A549 (cell line): ENCODE measurements at regions not wholly inside any gene's neighbourhood (a gene's known extent, or its start where the extent isn't known, plus 50 kb on each side); places are given as distances from the start of the nearest gene placed in this dataset.

Source experiments
- ATAC-seq, 2 experiments: fragments of 200-7000 bp in 1 of 2; fragments of >200 bp in 1 of 2; cut with Nextera tagmentation in 1 of 2; cut with Tn5 transposase in 1 of 2; 3 replicates each; pipeline versions ENCODE4 v1.8.0 to v1.9.1; 2018 to 2020; ENCODE audit warnings: mild to moderate bottlenecking in 1 of 2, moderate library complexity in 1 of 2
- CTCF ChIA-PET: fragments of 300-600 bp; sonication (Branson Sonifier 250); formaldehyde crosslinking; extraction: SDS; loops from one replicate; lab custom pipeline; 2021; ENCODE audit warnings: antibody characterized with exemption, inconsistent platforms; lab: Yijun Ruan, JAX
- POLR2A ChIA-PET: fragments of 350-600 bp; formaldehyde crosslinking; extraction: SDS; loops from one replicate; lab custom pipeline; 2021; ENCODE audit warnings: antibody characterized with exemption, inconsistent platforms; lab: Yijun Ruan, JAX
- DNase-seq, 2 experiments: peaks; one replicate each; pipeline versions ENCODE4 v3.0.0 to v3.0.0-alpha.2; 2011 to 2016; ENCODE audit warnings: low read depth in 1 of 2, low spot score in 1 of 2
- FAIRE-seq: peaks from 2 replicates; lab custom pipeline; 2011; peaks lifted over from hg19 to GRCh38; lab: Jason Lieb, UNC
- H3K27ac ChIP-seq, 2 experiments: fragments of >200 bp; sonication (Bioruptor Twin); formaldehyde crosslinking; 3 replicates each; pipeline ENCODE4 v1.5.1; 2016 to 2017
- H3K4me1 ChIP-seq: fragments of >200 bp; sonication (Bioruptor Twin); formaldehyde crosslinking; 3 replicates; pipeline ENCODE4 v1.6.1; 2016
- H3K4me2 ChIP-seq: fragments of >200 bp; sonication (Bioruptor Twin); formaldehyde crosslinking; 3 replicates; pipeline ENCODE4 v1.6.1; 2016
- H3K4me3 ChIP-seq: fragments of >200 bp; sonication (Bioruptor Twin); formaldehyde crosslinking; 3 replicates; pipeline ENCODE4 v1.5.1; 2016
- H3K9me3 ChIP-seq: fragments of >200 bp; sonication (Bioruptor Twin); formaldehyde crosslinking; 3 replicates; pipeline ENCODE4 v1.6.1; 2016
- CBX8 ChIP-seq: fragments of 200-600 bp; sonication (generic); IDR thresholded peaks from 2 replicates; pipeline ENCODE4 v1.6.1; 2016
- CEBPB ChIP-seq, 2 experiments: fragments of >200 bp in 1 of 2; sonication (Bioruptor Twin) in 1 of 2; formaldehyde crosslinking in 1 of 2; IDR thresholded peaks; 2 replicates each; pipeline ENCODE4 v1.6.1; 2012 to 2016
- EP300 ChIP-seq, 2 experiments: fragments of >200 bp; sonication (Bioruptor Twin); formaldehyde crosslinking; IDR thresholded peaks; 2 replicates in 1 of 2; 3 replicates in 1 of 2; pipeline ENCODE4 v1.6.1; 2016 to 2017
- ESRRA ChIP-seq: fragments of 150-350 bp; IDR thresholded peaks from 2 replicates; pipeline ENCODE4 v1.6.1; 2014; ENCODE audit warnings: mild to moderate bottlenecking, low read length, borderline replicate concordance
- HEYL ChIP-seq: fragments of 250-450 bp; sonication (Bioruptor Pico); IDR thresholded peaks from 2 replicates; pipeline ENCODE4 v1.8.0; 2021; ENCODE audit warnings: mild to moderate bottlenecking, moderate library complexity
- KDM1A ChIP-seq: fragments of 200-600 bp; sonication (generic); IDR thresholded peaks from 2 replicates; pipeline ENCODE4 v1.6.1; 2016; ENCODE audit warnings: low read depth, mild to moderate bottlenecking
- MAFK ChIP-seq: fragments of 450-650 bp; IDR thresholded peaks from 2 replicates; pipeline ENCODE4 v1.6.1; 2014; ENCODE audit not compliant: partially characterized antibody
- MYC ChIP-seq: IDR thresholded peaks from 2 replicates; pipeline ENCODE4 v1.6.1; 2012; ENCODE audit warnings: mild to moderate bottlenecking, inconsistent platforms, low read length, improper control_type of control experiment, borderline replicate concordance
- NR3C1 ChIP-seq: fragments of >200 bp; sonication (Bioruptor Twin); formaldehyde crosslinking; IDR thresholded peaks from 3 replicates; pipeline ENCODE4 v1.6.1; 2017
- POLR2A ChIP-seq: IDR thresholded peaks from 2 replicates; pipeline ENCODE4 v1.6.1; 2012; ENCODE audit warnings: mild to moderate bottlenecking, low read length
- RAD21 ChIP-seq, 2 experiments: fragments of >200 bp in 1 of 2; sonication (Bioruptor Twin) in 1 of 2; formaldehyde crosslinking in 1 of 2; IDR thresholded peaks in 1 of 2; conservative IDR thresholded peaks in 1 of 2; 2 replicates in 1 of 2; 3 replicates in 1 of 2; pipeline ENCODE4 v1.6.1; 2012 to 2018; ENCODE audit warnings: inconsistent platforms in 1 of 2
- RARB ChIP-seq: fragments of 250-450 bp; sonication (Bioruptor Pico); IDR thresholded peaks from 2 replicates; pipeline ENCODE4 v1.8.0; 2021; ENCODE audit warnings: mild to moderate bottlenecking, moderate library complexity
- RCOR1 ChIP-seq: fragments of 150-350 bp; IDR thresholded peaks from 2 replicates; pipeline ENCODE4 v1.6.1; 2014; ENCODE audit warnings: antibody characterized with exemption, low read length, low read depth
- RNF2 ChIP-seq: fragments of 200-600 bp; sonication (generic); IDR thresholded peaks from 2 replicates; pipeline ENCODE4 v1.6.1; 2016; ENCODE audit warnings: low read depth, mild to moderate bottlenecking, antibody characterized with exemption, moderate library complexity, borderline replicate concordance
- SREBF2 ChIP-seq: fragments of 450-650 bp; IDR thresholded peaks from 2 replicates; pipeline ENCODE4 v1.6.1; 2014; ENCODE audit warnings: mild to moderate bottlenecking, moderate library complexity
- TFCP2L1 ChIP-seq: fragments of 250-450 bp; sonication (Bioruptor Pico); IDR thresholded peaks from 2 replicates; pipeline ENCODE4 v1.5.0; 2021; ENCODE audit warnings: mild to moderate bottlenecking
- ZFP36 ChIP-seq: fragments of 450-650 bp; IDR thresholded peaks from 2 replicates; pipeline ENCODE4 v1.6.1; 2014; ENCODE audit warnings: borderline replicate concordance; ENCODE audit not compliant: partially characterized antibody
- ZSCAN20 ChIP-seq: fragments of 250-450 bp; sonication (Bioruptor Pico); IDR thresholded peaks from 2 replicates; pipeline ENCODE4 v1.8.0; 2022; ENCODE audit warnings: mild to moderate bottlenecking, moderate library complexity
- WGBS: methylation state at CpG from one replicate; pipeline ENCODE4 v1.1.6; 2017; ENCODE audit errors: missing lambda C conversion rate; 5-methylcytosine and 5-hydroxymethylcytosine counted together
- TF ChIP-seq, protein P1 (sequence below): fragments of >200 bp; sonication (Bioruptor Twin); formaldehyde crosslinking; IDR thresholded peaks from 2 replicates; pipeline ENCODE4 v1.6.1; 2016
- TF ChIP-seq, protein P2 (sequence below): IDR thresholded peaks from 2 replicates; pipeline ENCODE4 v1.6.1; 2012
- TF ChIP-seq, protein P3 (sequence below): fragments of 250-450 bp; sonication (Bioruptor Pico); IDR thresholded peaks from 2 replicates; pipeline ENCODE4 v1.5.0; 2021; ENCODE audit warnings: mild to moderate bottlenecking, moderate library complexity, borderline replicate concordance
- TF ChIP-seq, protein P4 (sequence below): IDR thresholded peaks from 2 replicates; pipeline ENCODE4 v1.6.1; 2012
- TF ChIP-seq, protein P5 (sequence below): IDR thresholded peaks from 2 replicates; pipeline ENCODE4 v1.6.1; 2012; ENCODE audit warnings: low read depth, borderline replicate concordance

DNA sequence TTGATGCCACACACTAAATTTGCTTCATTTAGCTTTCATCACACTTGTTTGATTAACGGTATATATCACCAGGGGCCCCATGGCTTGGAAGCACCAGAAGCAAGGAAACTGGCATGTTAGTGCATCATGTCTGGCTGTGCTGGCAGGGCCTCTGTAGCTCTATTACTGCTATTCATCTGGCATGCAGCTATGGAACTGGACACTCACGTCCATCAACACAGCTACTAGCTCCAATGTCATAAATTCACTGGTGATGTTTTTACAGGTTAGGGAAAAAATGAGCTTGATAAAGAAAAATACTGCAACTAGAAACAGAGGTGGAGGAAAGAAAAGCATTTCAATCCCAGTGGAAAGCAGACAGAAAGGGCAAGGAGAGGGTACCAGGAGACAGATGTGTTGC lies 343.2 kb downstream of the DEPDC1B start:
- no peak overlapping the region for H3K27ac ChIP-seq
- H3K4me1 ChIP-seq: peaks cover 2% of the 10 kb centered on the region; the same call in 2 of the 3 replicates
- ChIA-PET POLR2A (no interaction called here), CTCF (no interaction called here)
- H3K4me3 ChIP-seq: no peak overlapping the region
- no peak for ATAC-seq
- WGBS: 51% methylated on average over 2 of the region's 2 CpGs
- no peak overlapping the region for H3K4me2 ChIP-seq
- no peak for DNase-seq
- no peaks in the 10 kb centered on the region for H3K9me3 ChIP-seq
- no peak for TF ChIP-seq MYC
- TF ChIP-seq, protein P1, sequence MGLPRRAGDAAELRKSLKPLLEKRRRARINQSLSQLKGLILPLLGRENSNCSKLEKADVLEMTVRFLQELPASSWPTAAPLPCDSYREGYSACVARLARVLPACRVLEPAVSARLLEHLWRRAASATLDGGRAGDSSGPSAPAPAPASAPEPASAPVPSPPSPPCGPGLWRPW: no peak
- no peak for TF ChIP-seq TFCP2L1 (CRISPR knock-in tag)
- TF ChIP-seq KDM1A: no peak
- no peak for TF ChIP-seq CEBPB (IDR thresholded peaks at IDR 0.05)
- TF ChIP-seq, protein P2, sequence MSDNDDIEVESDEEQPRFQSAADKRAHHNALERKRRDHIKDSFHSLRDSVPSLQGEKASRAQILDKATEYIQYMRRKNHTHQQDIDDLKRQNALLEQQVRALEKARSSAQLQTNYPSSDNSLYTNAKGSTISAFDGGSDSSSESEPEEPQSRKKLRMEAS: no peak
- TF ChIP-seq RAD21 (conservative IDR thresholded peaks at IDR 0.05 in 1 of 2, IDR thresholded peaks at IDR 0.05 in 1 of 2): no peak
- no peak for TF ChIP-seq ZFP36
- TF ChIP-seq, all 56 proteins: peak for 0
- FAIRE-seq: no peak

DNA sequence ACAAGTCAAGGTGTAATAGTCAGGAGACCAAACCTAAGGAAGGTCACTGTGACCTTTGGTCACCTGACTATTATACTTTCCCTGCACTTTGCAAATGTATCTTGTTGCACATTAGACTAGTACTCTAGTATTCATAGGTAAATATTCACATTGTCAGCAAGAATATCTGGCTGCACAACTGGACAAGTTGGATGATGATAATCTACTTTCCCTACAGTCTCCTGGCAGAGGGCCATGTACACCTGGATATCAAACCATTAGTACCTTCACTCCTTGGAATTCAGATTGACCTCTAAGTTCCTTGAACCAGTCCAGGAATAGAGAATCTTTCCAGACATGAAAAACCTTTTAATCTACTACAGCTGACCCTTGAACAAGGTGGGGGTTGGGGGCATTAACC lies 344.8 kb downstream of the DEPDC1B start:
- TF ChIP-seq RARB (no peak), MAFK (peak; percentile 25)
- FAIRE-seq: no peak
- Histone ChIP-seq H3K4me1 (no peaks in the 10 kb centered on the region), H3K27ac (no peak overlapping the region), H3K4me2 (no peak overlapping the region), H3K9me3 (no peaks in the 10 kb centered on the region), H3K4me3 (no peak overlapping the region)
- ATAC-seq: no peak
- POLR2A ChIA-PET: no interaction called here
- no peak for DNase-seq
- CTCF ChIA-PET: no interaction called here

DNA sequence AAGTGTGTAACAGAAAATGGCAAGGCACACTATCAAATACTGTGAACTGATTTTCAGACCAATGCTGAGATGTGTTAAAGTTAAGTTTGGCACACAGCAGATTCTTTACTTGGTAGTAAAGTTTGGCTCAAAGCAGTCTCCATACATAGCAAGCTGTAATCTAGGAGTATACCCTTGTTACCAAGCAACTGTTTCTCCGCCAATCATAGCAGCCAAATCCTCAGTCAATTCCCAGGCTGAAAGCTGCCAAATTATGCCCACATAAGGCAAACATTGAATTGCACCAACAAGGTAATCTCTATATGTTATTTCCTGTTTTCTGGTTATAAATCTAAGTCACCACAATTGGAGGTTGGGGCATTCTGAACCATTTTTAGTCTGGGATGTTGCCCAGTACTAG lies 345.7 kb downstream of the DEPDC1B start:
- no peak for DNase-seq
- Histone ChIP-seq H3K9me3 (no peaks in the 10 kb centered on the region), H3K4me2 (no peak overlapping the region), H3K4me1 (no peaks in the 10 kb centered on the region), H3K4me3 (no peak overlapping the region), H3K27ac (no peak overlapping the region)
- no peak for FAIRE-seq
- 86% methylated on average over 1 of the region's 1 CpG for WGBS
- ChIA-PET CTCF (no interaction called here), POLR2A (no interaction called here)
- TF ChIP-seq, protein P3, sequence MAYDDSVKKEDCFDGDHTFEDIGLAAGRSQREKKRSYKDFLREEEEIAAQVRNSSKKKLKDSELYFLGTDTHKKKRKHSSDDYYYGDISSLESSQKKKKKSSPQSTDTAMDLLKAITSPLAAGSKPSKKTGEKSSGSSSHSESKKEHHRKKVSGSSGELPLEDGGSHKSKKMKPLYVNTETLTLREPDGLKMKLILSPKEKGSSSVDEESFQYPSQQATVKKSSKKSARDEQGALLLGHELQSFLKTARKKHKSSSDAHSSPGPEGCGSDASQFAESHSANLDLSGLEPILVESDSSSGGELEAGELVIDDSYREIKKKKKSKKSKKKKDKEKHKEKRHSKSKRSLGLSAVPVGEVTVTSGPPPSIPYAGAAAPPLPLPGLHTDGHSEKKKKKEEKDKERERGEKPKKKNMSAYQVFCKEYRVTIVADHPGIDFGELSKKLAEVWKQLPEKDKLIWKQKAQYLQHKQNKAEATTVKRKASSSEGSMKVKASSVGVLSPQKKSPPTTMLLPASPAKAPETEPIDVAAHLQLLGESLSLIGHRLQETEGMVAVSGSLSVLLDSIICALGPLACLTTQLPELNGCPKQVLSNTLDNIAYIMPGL (CRISPR knock-in tag): no peak
- no peak for TF ChIP-seq MAFK
- ATAC-seq: no peak

DNA sequence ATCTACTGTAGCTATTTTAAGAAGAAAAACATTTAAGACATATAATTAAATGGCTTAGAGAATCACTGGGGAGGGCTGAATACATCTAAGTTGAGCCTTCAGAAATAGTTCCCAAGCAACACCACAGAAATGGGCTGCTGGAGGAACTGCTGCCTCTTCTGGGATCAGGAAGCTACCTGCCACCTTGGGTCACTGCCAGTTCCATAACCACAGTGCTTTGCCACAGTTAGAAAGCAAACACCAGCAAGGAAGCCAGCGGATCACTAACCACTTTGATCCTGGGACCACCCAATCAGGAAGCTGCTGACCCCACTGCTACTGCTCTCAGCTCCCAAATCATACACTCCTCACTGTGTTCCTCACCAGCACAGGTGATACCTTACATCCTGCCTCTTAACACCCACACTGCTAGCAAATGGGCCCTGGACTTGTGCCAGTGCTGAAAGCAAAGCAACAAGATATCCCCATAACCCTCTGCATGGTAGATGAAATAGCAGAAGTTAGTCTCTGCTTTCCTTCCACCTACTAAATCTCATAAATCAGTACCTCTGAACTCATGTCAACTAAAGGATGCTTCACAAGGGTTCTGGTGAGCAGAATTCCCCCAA lies 346.9 kb downstream of the DEPDC1B start:
- DNase-seq (no peak), ATAC-seq (no peak), FAIRE-seq (no peak)
- H3K4me2 ChIP-seq: no peak overlapping the region
- TF ChIP-seq RNF2 (no peak), NR3C1 (no peak)
- WGBS: 57% methylated on average over 1 of the region's 1 CpG
- no peaks in the 10 kb centered on the region for H3K4me1 ChIP-seq
- ChIA-PET CTCF (no interaction called here), POLR2A (no interaction called here)
- H3K9me3 ChIP-seq: no peaks in the 10 kb centered on the region
- H3K27ac ChIP-seq: no peak overlapping the region
- no peak overlapping the region for H3K4me3 ChIP-seq

DNA sequence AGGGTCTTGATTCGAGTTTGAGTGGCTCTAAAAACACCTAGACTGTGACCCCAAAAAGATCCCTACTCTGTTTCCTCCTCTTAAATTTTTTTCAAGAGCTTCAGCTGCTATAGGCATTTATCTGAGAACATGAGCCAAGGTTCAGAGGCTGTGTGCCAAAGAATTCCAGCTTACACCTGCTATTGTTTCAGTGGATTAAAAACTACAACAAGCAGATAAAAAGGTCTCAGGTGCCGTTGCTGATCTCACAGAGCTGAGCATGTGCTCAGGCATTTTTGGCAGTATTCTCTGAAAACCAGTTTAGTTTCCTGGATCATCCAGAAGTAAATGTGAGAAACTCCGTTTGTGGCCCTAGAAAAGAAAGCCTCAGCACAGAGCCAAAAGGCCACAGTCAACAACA lies 349.2 kb downstream of the DEPDC1B start:
- H3K4me1 ChIP-seq: no peaks in the 10 kb centered on the region
- H3K27ac ChIP-seq: no peak overlapping the region
- DNase-seq (no peak), FAIRE-seq (no peak), ATAC-seq (no peak)
- no peaks in the 10 kb centered on the region for H3K9me3 ChIP-seq
- no peak overlapping the region for H3K4me2 ChIP-seq
- 48% methylated on average over 3 of the region's 3 CpGs for WGBS
- ChIA-PET POLR2A (no interaction called here), CTCF (interaction anchor here (0.7 kb wide), 1 partner anchor 250 kb away, joined by 3 read pairs; no protein-coding TSS in a partner anchor)
- no peak overlapping the region for H3K4me3 ChIP-seq
- no peak for TF ChIP-seq ZSCAN20 (CRISPR knock-in tag)
- TF ChIP-seq POLR2A: no peak
- no peak for TF ChIP-seq MAFK
- no peak for TF ChIP-seq ESRRA
- TF ChIP-seq SREBF2: no peak
- no peak for TF ChIP-seq RCOR1
- no peak for TF ChIP-seq CBX8
- no peak for TF ChIP-seq EP300 (IDR thresholded peaks at IDR 0.05)
- TF ChIP-seq, protein P4, sequence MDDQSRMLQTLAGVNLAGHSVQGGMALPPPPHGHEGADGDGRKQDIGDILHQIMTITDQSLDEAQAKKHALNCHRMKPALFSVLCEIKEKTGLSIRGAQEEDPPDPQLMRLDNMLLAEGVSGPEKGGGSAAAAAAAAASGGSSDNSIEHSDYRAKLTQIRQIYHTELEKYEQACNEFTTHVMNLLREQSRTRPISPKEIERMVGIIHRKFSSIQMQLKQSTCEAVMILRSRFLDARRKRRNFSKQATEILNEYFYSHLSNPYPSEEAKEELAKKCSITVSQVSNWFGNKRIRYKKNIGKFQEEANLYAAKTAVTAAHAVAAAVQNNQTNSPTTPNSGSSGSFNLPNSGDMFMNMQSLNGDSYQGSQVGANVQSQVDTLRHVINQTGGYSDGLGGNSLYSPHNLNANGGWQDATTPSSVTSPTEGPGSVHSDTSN: no peak
- TF ChIP-seq, protein P3 (CRISPR knock-in tag): no peak
- TF ChIP-seq, protein P5, sequence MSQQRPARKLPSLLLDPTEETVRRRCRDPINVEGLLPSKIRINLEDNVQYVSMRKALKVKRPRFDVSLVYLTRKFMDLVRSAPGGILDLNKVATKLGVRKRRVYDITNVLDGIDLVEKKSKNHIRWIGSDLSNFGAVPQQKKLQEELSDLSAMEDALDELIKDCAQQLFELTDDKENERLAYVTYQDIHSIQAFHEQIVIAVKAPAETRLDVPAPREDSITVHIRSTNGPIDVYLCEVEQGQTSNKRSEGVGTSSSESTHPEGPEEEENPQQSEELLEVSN: no peak
- TF ChIP-seq HEYL (CRISPR knock-in tag): no peak
